HG02610 (cell line): ENCODE measurements at regions not wholly inside any gene's neighbourhood (a gene's known extent, or its start where the extent isn't known, plus 50 kb on each side); places are given as distances from the start of the nearest gene placed in this dataset.

Source experiments
- ATAC-seq: cut with Tn5 transposase; IDR thresholded peaks from one replicate; pipeline ENCODE4 v1.9.1; 2021; ENCODE audit warnings: mild to moderate bottlenecking, moderate library complexity; ENCODE audit not compliant: unreplicated experiment

DNA sequence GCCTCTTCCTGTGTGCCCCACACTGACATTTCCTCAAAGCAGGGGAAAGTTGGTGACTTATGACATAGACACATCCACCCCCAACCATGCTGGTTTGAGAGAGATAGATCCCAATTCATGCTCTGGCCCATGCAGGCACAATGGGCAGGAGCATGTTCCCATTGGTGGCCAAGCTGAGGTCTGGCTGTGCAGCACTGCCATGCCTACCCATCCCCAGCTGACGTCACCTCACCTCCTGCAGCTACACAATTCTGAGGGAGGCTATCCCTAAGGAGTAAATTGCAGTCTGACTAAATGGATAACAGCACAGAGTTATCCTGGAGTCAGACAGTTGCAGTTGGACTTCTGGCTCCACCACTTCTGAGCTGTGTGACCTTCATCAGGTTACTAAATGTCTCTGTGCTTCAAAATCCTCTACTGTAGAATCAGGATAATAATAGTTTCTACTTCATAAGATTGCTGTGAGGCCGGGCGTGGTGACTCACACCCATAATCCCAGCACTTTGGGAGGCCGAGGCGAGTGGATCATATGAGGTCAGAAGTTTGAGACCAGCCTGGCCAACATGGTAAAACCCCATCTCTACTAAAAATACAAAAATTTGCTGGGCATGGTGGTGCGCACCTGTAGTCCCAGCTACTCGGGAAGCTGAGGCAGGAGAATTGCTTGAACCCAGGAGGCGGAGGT is 323.9 kb downstream of the BCL11B start:
- no peak for ATAC-seq

DNA sequence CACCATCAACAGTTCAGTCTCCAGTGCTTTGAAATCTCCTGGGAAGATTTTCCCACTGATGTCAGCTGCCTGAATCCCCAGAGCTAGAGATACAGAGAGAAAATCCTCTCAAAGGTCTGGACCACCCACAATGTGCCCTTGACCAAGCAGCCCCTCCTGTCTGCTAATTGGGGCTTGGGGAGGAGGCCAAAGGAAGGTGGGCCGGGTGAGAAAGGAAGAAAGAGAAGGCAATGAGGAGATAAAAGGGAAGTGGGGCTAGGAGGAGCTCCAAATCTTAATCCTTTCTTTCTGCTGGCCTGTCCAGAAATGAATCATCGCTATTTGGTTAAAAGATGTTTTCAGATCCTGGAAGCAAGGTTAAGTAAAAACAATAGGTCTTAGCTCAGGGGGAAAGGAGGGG is 322.9 kb downstream of the BCL11B start:
- no peak for ATAC-seq

DNA sequence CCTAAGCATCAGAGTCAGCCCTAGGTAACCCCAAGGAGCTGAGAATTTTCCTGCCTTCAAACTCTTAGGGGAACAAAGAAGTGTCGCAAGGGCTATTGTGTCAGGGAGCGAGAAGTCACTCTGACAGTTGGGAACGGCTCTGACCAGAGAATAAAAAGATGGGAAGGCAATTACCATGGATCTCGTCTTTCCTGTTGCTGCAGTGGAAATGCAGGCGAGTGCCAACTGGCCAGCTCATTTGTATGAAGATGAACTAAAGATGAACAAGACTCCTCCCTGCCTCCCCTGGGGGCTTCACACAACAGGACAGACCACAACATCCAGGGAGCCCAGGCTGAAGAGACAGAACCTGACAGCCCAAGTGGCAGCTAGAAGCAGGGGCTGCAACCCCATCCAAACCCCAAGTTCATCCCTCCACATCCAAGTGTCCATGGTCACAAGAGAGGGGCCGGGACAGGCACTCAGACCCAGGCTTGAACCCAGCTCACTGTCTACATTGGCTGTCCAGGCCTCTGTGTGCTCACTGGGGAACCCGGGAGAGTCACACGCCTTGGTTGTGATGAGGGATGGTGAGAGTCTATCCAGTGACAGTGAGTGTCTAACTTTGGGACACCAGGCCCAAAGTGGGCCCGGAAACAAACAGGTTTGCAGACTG is 322.4 kb downstream of the BCL11B start:
- no peak for ATAC-seq

DNA sequence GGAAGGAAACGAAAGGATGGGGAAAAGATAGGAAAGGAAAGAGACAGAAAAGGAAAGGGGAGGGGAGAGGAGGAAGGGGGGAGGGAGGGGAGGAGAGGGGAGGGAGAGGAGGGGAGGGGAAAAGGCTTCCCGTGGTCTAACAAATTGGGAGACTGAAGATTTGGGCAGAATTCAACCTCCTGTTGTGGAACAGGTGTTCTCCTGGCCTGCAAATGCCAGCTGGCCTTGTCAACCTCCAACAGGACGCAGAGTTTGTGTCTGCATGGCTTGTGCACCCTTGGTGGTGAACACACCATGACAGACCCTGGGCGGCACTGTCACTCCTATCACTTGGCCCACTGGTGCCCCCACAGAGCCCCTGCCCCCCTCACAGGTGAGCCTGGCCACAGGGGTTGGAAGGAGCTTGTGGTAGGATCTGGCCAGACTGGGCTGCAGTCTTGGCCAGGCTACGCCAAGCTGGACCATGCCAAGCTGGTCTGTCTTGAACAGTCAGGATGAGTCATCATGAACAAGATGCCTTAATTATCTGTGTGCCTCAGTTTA is 321.6 kb downstream of the BCL11B start:
- no peak for ATAC-seq

DNA sequence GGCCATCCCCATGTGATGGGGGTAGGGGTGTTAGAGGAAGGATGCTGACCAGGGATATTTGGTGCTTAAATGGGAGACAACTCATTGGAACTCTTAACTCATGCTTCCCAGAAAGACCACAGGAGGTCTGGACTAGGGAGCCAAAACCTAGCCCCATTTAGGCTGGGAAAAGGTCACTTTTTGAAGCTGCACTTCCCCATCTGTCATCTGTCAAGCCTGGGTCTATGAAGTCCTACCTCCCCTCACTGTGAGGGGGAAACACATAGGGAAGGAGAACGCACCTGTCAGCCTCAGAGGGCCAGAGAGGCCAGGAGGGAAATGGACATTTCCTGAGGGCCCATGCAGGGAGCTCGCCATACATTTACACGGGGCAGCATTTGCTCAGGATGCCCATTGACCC is 321.0 kb downstream of the BCL11B start:
- ATAC-seq = no peak

DNA sequence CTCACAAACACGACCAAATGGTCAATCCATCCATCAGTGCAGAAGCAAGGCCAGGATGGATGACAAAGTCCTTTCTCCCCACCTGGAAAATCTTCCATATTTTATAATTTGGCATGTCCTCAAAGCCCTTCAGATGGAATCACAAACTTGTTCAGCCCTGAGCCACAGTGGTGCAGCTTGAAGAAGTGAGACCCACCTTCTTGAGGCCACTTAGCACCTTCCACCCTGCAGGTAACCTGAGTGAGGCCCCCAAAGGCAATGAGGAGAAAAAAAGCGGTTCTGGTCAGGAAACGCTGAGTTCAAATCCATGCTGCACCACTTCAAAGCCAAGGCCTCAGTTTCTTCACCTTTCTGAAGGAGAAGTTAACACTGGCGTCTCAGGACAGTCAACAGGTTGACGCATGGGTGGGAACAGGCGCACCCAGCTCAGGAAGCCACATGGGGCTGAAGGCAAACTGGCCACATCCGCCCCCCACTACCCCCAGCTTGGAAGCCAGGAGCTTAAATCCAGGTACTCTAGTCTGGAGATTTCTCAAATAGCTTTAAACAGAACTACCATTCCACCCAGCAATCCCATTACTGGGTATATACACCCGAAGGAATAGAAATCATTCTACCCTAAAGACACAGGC is 320.4 kb downstream of the BCL11B start:
- no peak for ATAC-seq

DNA sequence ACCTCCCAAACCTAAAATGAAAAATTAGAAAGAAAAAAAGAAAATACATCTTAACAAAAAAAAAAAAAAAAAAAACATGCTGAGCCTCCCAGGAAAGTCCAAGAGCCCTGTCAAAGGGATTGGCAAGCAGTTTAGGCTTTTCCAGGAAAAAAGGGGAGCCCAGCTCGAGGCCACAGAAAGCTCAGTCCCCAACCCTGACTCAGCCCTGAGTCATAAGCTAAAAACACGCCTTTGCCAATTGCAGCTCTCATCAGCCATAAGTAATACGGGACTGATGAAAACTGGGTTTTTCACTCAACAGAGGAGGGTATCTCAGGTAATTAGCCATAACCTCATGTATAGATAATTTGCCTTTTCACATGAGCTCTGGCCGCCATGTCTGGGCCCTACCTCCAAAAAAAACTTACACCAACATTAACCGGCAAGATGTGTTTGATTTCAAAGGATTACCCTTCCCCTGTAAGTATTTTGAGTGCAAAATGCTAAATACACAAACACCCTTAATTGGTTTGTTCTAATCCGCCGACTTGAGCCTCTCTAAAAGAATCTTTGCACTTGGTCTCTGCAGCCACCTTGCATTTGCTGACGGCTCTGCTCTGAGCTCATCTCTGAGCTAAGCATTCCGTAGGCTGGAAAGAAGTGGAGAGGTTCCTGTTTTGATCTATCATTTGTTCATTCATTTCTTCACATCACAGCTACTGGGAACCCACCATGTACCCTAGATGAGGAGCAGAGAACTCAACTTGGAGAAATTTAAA is 319.2 kb downstream of the BCL11B start:
- no peak for ATAC-seq

DNA sequence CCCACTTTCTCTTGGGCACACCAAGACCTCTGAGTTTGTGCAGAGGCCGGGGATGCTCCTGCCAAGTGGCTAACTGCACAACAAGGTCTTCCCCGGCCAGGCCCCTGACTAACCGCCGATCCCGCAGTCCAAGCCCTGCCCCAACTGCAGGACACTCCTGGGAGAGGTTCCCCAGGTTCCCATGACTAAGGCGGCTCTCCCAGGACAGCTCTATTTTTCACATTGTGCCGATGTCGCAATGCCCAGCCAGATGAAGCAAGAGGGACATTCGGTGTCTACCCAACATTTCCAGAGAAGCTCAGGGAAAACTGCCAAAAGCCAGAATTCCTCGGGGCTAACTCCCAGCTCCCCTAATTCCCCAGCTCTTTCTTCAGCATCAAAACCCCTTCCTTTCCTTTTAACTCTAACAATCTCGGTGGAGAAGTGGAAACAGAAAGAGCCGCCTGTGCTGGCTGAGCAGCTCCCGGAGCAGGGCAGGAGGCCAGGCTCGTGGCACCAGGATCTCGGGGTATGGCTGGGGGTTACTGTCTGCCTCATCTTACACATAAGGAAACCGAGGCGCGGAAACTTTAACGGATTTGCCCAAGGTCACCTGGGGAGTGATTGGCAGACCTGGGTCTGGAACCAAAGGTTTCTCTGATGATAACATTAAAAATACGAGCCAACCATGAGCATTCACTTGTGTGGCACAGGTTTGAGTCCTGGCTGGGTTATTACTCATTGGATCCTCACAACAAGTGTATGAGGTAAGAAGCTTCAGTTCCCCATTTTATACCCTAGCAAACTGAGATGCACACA is 318.2 kb downstream of the BCL11B start:
- ATAC-seq = no peak

DNA sequence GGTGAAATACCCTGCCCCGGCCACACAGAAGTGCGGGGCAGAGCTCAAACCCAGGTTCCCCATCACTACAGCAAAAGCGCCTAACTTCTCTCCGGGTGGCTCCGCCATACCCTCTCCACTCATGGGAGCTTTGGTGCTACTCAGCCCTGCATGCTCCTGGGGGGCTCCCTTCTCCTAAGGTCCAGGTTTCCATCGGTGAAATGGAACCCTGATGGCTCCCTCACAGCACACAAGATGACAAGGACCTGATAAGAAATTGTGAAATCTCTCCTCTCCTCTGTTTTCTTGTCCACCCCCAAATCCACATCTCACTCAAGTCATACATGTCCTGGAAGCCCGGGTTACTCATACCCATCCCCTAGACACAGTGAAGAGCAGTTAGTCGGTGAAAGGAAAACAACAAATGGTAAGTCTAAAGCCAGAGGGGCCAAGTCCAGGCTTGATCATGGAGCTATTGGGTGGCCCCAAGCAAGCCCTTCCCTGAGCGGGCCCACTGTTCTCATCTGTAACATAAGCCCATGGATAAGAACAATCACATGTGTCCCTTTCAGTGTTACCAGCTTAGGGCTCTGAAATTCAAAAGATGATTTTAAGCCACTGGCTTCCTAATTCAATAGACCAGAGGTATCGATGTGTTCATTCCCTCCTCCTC is 317.5 kb downstream of the BCL11B start:
- ATAC-seq = no peak

DNA sequence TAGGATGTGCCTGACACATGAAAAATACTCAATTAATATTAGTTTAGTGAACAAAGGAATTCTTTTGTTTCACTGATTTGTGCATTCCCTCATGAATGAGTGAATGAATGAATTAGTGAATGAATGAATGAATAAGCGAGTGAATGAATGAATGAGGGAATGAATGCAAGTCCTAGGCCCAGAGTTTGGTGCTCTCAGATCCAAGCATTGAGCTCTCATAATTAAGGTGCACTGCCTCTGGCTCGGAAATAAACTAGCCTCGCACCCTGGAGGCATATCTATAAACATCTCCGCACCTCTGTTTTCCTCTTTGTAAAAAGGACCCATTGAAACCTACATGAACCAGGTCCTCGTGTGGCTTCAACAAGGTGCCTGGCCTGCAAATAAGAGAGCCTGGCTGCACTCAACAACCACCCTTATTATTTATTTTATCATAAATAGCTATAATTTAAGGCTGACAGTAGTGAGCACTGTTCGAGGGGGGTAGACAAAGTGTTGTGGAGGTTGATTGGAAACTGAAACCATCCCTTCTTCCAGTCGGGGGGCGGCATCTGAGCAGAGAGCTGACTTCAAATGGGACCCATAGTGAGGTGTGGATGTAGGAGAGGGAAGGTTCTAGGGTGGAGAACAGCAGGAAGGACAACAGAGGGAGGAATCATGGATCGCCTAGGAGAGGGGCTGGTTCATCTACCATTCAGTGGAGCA is 316.8 kb downstream of the BCL11B start:
- ATAC-seq = no peak

DNA sequence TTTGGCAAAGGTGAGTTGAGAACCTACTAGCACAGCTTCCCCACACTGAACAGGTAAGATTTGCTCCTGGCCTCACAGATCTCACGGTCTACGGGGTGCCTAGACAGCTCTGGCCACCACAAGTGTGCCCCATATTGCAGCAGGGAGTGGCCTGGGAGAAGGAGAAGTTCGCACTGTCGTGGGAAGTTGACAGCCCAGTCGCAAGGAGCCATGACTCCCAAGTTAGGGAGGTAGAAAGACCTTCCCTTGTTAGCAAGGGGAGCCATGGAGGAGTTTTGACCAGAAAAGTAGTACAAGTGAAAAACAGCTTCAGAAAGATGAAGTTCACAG is 316.3 kb downstream of the BCL11B start:
- no peak for ATAC-seq

DNA sequence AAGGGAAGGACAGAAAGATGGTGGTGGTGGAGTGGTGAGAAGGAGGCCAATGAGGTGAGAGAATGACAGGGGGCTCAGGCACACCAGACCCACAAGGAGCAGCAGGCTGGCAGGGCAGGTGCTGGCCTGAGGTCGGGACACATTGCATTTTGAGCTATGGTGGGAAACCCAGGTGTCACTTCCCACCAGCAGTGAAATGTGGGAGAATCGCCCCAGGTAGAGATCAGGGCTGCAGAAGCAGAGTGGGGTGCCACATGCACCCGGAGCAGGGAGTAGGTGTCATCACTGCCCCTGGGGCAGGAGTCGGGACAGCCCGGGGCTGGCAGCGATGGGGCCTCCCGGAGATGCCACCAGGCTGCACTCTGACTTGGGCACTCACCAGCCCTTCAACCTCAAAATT is 315.8 kb downstream of the BCL11B start:
- no peak for ATAC-seq

DNA sequence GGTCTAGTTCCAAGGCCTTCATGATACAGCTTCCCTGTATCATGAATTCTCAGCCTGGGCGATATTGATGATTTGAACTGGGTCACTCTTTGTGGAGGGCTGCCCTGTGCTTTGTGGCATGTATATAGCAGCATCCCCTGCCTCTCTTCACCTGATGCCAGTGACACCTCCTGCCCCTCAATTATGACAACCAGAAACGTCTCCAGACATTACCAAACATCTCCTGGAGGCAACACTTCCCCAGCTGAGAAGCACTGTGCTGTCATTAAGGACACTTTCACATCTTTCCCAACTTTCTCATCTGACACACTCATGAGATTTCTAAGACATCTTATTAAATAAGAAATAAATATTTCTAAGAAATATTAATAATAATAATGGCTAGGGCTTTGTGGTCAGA is 315.3 kb downstream of the BCL11B start:
- ATAC-seq = no peak

DNA sequence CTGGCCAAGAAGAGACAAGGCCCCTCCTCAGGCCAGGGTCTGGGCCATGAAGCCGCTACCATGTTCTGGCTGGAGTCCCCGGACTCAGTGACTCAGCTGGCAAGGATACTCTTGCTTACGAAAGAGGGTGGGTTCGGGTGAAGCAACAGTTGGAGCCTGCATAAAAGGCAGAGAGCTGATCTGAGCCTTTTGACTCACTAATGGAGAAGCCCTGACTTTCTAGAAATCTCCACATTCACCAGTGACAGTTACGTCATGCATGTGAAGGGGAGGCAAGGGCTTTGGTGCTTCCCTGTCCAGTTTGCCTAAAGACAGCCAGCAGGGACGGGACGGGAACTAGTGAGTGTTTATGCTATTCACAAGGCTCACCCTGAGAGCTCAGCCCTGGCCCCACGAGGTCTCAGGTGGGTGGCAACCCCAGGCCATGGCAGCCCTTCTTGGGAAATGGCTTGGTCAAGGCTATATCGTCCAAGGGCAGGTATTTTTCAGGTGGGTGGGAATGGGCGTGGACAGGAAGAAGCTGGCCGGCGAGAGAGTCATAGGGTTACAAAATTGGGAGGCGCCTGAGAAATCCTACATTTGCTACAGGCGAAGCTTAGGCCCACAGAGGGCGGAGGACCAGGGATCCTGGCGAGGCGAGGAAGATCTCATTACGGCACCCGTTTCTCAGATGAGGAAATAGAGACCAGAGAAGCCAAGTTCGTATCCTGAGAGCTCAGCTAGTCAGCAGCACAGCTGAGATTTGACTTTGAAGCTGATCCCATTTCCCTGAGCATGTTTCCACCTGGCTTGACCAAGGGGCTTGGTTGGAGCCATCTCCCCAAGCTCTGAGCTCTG is 314.6 kb downstream of the BCL11B start:
- ATAC-seq = no peak

DNA sequence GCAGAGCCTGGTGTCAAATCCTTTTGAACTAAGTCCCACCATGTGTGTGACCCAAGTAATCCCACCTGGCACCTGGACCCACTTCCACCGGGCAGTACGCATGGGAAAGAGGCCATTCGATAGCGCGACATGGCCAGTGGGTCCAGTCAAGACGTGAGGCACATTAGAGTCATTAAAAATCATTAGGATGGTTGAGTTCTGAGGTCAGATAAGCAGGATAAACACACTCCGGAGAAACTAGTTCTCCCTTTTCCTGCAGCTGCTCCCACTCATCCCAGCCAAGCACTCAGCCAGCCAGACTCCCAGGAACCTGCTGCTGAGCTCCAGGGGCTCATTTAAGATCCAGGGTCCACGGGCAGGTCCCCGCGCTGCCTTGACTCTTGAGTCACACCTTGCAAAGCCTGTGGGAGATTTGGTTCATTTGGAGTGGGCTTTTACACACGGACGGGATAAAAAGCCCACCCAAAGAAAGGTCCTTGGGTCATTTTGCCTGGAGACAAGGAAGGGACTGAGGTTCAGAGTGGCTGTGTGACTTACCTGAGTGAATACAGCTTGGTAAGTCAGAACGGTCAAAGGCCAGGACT is 313.9 kb downstream of the BCL11B start:
- no peak for ATAC-seq

DNA sequence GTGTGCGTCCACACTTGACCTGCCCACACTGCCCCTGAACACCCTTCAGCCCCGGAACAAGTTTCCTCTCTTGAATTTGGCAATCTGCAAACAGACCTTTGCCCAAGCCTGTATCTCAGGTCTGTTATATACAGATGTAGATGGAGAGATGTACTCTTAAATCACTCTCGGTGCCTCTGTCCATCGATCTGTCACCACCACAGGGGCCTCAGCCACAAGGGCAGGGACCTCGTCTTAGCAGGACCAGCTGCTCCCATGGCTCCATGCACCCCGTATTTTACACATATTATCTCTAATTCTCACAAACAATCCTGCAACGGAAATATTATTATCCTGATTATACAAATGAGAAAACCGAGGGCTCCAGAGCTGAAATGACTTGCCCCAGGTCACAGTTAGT is 313.4 kb downstream of the BCL11B start:
- no peak for ATAC-seq

DNA sequence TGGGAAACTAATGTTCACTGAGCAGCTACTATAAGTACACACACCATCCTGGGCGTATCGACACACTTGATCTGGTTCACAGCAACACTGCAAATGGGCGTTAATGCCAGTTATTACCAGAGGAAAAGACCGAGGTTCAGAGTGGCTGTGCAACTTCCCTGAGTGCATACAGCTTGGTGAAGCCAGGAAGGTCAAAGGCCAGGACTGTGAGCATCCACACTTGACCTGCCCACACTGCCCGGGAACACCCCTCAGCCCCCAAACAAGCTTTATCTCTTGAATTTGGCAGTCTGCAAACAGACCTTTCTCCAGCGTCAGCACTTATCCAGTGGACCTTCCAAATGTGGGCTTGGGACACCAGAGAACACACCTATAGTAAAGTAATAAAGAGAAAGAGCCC is 312.6 kb downstream of the BCL11B start:
- no peak for ATAC-seq

DNA sequence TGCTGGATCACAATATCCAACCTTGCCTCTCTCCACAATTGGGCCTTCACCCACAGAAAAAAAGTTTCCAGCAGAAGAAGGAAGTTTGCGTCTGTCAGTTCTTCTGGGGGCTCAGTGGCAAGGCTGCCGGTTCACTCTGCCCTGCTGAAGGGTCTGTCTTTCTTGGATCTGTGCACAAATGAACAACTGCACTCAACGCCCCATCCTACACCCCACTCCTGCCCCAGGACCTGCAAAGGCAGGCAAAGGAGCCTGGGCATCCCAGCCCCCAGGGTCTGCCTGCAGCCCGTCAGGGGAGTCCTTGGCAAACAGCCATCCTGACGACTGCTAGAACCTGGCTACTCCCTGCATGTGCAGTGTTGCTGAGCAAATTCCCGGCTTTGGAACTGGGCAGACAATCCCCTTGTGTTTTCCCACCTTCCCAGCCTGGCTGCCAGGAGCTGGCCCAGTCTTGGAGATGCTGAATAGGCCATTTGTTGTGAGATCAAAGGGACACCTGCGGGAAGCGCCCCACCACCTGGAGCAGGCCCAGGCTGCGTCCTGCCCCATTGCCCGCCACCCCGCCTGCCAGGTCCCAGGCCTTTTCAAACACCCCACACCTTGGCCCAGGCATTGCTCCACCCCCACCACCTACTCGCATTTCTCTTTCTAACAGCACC is 311.9 kb downstream of the BCL11B start:
- ATAC-seq = no peak
